GM18519 (cell line): ENCODE measurements at regions not wholly inside any gene's neighbourhood (a gene's known extent, or its start where the extent isn't known, plus 50 kb on each side); places are given as distances from the start of the nearest gene placed in this dataset.
A peak's percentile ranks its signal among the peaks of the same experiment; 100 is the strongest.
"Not testable (repeated sequence)": the region's sequence is repeated elsewhere in the genome, so short reads cannot be mapped to it uniquely, and the experiment has no call there.

Experiments used
- ATAC-seq: cut with Tn5 transposase; IDR thresholded peaks from one replicate; pipeline ENCODE4 v1.9.1; 2021; ENCODE audit warnings: mild to moderate bottlenecking, moderate library complexity; ENCODE audit not compliant: unreplicated experiment, low FRiP score

DNA sequence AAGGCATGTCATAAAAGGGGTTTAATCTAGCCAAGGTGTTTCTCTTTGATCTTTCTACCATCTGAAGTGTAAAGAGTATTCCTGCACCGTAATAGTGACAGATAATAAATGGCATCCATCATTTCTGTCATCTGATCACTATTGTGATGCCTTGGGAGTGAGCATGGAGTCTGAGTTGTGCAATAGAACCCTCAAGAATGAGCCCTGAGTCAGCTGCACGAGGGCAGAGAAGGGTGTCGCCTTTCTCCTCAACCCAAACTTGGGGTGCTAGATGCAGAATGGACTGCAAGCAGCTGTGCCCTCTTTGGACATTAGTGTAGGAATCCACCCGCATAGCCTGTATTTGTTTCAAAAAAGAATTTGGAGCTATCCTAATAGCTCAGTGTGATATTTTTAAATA lies 115.2 kb downstream of the ZNF37A start:
- no peak for ATAC-seq

DNA sequence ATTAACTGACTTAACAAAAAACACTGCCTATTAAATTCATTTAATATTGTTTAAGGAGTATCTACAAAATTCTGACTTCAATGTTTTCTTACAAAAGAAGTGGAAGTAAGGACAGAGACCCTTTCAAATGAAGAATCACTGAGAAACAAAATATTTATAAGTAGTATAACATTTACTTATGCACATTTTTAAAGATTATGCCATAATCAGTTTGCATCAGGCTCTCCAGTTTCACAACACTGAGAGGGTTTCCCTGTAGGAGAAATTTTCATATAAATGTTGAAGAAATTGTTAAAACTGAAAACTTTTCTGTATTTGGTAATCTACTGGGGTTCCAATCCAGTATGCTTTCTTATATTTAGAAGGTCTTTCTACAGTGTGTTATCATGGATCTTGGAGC lies 115.6 kb downstream of the ZNF37A start:
- ATAC-seq = not testable (repeated sequence)

DNA sequence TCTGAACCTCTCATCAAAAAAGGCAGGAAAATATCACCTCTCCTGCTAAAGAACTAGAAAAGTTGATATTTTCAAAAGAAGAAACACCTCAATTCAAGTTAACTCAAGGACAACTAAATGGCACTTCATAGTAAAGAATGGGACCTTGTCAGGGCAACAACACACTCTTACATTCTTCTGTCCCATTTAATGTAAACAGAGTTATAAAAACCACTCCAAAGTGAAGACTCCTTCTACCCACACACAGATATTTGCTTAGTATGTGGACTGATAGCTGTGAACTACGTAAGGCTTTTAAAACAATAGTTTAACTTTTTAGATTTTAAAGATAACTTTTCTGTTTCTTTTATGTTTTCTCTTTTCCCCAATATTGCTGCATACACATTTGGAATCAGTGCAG lies 118.3 kb downstream of the ZNF37A start:
- no peak for ATAC-seq

DNA sequence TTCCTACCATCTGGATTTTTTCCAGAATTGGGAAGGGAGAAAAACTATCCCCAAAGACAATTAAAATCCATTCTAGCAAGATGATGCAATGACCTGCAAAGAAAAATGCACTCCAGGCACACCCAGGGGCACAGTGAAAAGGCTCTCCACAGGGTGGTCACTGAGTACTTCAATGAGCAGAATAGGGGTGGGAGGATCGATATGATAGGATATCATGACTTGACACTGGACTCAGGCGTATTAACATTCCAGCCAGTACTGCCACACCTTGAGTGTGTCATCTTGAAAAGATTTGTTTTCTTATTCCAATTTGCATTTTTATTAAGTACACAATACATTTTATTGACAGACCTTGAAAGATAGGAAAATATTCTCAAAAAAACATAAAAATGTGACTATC lies 132.2 kb downstream of the ZNF37A start:
- ATAC-seq = no peak

DNA sequence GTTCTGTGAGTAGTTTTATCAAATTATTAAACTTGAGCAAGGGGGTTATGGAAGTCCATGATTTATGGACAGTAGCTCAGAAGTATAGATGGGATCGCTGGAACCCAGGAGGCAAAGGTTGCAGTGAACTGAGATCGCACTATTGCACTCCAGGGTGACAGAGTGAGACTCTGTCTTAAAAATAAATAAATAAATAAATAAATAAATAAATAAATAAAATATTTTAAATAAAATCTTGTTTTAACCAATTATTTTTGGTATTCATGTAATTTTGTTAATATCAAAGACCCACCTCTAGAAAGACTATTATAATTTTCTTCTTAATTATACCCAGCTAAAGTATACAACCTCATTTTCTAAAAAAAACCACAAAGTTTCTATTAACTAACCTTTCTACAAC lies 134.3 kb downstream of the ZNF37A start:
- ATAC-seq = no peak

DNA sequence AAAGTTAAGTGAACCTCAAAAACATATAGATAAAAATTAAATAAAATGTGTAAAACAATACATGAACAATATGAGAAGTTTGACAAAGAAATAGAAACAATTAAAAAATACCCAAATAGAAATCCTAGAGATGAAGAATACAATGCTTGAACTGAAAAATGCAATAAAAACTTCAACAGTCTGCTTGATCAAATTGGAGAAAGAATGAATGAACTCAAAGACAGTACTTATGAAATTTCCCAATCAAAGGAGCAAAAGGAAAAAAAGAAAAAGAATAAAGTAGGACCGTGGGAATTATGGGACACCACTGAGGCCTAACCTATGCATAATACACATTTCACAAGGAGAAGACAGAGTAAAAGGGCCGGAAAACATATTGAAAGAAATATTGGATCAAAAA lies 144.3 kb downstream of the ZNF37A start:
- ATAC-seq = not testable (repeated sequence)

DNA sequence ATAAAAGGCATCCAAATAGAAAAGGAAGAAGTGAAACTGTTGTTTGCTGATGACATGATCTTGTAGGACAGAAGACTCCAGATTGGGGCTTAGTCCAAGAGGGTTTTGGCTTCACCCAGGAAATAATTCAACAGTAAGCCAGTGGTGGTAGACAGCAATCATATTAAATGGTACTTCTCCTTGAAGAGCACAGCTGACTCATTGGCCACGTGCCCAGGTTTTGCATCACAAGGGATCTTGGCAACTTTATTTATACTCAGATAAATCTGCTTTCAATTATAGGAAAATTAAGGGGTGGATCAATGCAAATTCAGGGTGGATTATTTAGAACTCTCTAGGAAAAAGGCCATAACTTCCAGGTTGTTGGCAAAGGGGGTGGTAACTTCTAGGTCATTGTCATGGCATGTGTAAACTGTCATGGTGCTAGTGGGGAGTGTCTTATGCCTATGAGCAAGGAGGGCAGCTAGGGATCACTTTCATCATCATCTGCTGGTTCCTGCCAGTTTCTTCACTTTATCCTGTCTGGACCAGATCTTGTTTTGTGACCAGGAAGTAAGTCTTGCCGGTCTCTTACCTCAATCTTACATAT lies 148.0 kb downstream of the ZNF37A start:
- not testable (repeated sequence) for ATAC-seq

DNA sequence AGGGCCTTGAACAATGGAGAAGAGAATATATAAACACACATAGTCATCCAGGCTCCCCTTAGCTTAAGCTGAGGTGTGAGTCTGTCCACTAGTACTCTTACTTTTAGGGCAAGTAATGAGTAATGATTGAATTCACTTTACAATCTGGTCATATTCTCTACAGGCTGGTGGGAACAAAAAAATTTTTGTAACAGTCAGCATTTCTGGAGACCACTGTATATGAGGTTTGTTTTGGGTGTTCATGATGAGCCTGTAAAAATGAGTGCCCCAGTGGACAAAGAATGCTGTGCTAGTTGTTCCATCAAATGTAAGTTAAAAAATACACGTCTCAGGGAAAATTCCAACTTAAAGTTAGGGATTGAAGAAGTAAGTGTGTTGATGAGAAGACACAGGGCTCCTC lies 154.0 kb downstream of the ZNF37A start:
- not testable (repeated sequence) for ATAC-seq

DNA sequence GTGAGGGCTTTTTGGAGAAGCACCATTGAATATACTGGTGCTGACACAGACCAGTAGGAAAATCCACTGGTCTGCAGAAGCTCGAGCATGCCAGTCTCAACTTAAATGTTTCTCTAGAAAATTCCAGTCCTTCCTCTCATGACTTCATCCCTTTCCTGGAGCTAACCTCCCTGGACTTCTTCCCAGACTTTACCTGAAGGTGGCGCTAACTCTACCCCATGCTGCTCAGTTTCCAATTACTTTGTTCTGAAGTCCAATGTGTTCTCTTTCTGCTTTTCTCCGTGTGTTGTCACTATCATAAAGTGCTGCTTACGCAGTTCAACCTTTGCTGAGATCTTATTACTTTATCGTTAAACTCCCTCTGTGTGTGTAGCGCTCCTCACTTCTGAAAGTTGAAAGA lies 158.4 kb downstream of the ZNF37A start:
- ATAC-seq = not testable (repeated sequence)

DNA sequence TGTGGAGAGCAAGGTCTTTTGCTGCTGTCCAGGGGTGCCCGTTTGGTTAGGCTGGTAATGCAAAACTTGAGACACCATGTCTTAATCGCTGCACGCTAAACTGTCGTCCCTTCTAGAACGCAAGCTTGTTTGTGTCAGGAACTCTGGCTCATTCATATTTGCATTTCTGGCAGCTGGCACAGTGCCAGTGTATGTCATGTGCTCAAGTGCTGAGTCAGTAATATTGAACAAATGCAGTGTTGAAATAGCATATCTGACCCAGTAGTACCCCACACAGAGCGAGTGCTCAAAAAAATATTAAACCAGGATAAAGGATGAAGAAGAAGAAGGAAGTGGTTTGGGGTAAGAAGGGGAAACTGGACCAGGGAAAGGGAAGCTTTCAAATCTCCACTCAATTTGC lies 173.4 kb downstream of the ZNF37A start:
- ATAC-seq = not testable (repeated sequence)

DNA sequence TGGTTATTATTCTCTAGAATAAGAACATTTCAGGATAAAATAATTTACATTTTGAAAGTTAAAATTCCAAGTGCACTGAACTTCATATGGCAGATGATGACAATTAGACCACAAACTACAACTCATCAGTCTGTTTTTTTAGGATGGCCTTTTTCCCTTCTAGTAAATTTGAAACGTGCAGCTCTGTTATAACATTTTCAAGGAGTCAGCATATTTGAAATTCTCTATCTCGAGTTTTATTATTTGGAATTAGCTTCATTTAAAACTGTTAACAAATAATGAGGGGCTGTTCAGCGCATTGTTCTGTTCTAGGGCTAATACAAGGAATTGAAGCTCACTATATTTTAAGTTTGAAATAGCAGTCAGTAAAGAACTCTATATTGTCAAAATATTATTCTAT lies 176.9 kb downstream of the ZNF37A start:
- ATAC-seq = not testable (repeated sequence)

DNA sequence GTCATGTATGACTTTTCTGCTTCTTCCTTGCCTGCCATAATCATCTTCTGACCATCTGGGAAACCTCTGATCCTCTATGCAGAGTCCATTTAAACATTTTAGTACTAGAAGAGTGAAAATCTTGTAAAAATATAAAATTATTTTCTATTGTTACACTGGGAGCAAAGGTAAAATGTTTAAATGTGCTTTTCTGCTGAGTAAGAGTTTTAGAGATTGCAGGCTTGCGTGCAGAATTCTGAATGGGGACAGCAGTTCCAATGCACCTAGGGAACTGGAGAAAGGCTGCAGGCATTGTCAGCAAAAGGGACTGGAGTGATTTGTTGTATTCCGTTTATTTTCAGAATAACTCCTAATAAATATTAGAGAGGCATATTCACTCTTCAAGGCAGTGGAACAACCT lies 180.7 kb downstream of the ZNF37A start:
- ATAC-seq = not testable (repeated sequence)

DNA sequence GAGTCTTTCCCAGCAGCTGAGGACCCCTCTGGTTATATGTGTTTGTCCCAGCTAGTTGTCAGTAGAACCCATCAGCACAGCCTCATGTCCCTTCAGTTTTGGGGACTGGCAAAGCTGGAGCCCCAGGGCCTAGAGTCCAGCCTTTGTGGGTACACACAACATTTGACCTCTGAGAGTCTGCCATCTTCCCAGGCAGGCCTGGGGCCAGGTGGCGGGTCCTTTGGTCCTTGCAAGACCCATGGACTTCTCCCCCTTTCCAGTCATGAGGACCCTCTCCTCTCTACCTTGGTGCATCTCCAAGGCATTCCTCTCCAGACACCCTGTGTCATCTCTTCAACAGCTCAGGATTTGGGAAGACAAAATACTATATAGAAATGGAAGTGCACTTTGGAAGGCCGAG lies 198.4 kb downstream of the ZNF37A start:
- not testable (repeated sequence) for ATAC-seq

DNA sequence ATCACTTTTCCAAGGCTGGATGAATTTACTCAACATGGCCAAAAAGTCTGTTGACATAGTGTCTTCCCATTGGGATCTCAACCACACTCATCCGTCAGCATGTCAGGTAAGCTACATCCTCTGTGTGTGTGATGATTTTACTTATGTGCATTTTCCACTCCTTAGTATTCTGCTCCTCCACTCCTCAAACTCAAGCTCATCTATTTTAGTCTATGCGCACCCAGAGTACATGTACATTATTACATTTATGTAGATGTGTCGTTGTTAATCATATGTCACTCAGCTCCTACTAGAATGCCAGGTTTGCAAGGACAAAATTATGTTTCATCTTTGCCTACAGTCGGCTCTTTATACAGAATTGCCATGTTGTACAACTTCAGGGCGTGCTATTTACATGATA lies 216.0 kb downstream of the ZNF37A start:
- ATAC-seq = not testable (repeated sequence)

DNA sequence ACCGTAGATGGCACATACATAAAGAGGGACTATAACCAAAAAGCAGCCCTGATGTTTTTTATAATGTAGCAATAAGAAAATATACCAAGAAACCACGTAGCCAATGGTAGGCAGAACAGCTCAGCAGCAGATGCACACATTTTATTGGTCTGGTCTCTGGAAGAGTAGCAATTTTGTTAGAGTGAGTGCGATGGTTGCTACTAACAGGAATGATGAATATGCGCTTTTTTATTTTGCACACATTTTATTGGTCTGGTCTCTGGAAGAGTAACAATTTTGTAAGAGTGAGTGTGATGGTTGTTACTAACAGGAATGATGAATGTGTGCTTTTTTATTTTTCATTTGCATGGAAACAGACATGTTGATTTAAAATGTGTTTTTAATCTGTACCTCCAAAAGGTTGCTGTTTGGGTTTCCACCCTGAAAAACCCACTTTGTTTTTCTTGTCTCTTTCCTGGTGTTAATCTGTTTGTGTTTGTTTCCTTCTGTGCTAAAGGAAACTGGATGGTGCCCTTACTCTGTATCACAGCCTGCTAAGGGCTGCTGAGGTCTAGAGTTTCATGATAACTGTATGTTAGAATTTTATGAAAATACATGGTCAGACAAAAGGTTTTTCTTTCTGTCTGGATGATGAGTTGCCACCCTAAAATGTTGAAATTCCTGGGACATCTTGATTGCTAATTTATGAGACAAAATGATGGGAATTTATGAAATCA lies 221.1 kb downstream of the ZNF37A start:
- not testable (repeated sequence) for ATAC-seq

DNA sequence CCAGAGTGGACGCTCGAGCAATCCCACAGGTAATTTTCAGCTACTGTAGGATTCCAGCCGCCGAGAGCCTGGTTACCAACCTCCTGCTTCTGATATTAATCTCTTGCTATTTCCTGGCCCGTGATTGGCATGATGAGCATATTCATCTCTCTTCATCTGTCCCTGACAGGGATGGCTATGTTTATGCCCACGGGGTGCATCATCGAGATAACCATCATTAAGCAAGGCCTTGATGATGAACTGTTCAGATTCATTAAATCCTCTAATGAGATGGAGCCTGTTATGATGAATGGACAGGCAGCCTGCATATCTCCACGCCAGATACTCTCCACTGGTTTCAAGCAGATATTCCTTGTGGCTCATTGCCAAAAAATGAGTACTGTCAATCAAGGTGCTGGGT lies 227.3 kb downstream of the ZNF37A start:
- not testable (repeated sequence) for ATAC-seq

DNA sequence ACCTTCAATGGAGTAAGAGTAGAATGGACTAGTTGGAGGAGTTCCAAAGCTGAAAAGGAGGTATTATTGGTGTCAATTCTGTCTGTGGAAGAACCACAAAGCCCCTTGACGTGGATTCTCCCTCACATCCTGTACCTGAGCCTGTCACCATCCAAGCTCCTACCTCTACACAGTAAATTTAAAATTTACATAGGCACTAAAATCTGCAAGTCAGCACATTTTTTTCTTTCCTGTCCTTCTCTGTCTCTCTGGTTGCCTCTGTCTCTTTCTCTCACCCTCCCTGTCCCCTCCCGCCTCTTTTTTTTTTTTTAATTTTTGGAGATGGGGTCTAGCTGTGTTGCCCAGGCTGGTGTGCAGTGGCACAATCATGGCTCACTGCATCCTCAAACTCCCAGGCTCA lies 236.2 kb downstream of the ZNF37A start:
- ATAC-seq = not testable (repeated sequence)

DNA sequence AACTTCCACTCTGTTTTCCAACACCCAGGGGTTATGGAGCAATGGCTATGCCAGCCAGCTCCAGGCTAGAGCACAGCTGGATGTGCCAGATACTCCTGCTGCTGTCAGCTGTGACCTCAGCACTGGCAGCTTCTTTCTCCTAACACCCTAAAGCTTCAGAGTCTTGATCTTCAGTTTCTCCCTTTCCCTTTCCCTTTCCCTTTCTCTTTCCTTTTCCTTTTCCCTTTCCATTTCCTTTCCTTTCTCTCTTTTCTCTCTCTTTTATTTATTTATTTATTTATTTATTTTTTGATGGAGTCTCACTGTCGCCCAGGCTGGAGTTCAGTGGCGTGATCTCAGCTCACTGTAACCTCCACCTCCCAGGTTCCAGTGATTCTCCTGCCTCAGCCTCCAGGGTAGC lies 237.0 kb downstream of the ZNF37A start:
- ATAC-seq = not testable (repeated sequence)

DNA sequence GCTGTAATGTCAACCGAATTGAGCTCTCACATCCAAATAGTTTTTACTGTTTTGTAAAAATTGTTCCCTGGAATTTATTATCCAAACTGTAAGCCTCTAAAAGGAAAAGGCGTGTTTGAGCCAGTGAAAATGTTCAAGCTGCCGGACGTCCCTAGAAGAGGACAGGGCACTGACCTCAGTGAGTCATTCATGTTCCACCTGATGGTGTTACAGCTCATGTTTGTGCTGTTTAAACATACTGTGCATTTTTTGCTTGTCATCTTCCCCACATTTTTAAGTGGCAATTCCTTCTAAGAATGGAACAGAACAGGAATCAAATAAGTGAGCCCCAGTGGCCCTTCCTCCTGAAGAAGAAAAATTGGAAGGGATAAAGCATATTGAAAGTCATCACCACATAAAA lies 239.6 kb downstream of the ZNF37A start:
- ATAC-seq = not testable (repeated sequence)

DNA sequence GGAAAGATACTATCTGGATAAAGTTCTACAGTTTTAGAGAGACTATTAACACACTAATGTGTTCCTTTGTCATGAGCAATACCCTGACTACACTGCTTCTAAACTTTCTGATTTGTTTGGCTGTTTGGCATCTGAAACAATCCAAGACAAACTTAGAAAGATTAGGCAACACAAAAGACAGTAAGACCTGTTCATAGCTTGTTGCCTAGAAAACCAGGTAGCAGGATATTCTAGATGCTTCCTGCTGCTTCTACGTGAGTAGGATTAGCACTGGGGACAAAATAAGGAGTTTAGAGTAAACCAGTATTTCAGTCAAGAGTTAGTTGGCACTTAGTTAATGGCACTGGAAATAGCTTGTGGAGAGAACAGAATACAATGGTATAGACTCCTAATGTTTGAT lies 256.5 kb downstream of the ZNF37A start:
- not testable (repeated sequence) for ATAC-seq

DNA sequence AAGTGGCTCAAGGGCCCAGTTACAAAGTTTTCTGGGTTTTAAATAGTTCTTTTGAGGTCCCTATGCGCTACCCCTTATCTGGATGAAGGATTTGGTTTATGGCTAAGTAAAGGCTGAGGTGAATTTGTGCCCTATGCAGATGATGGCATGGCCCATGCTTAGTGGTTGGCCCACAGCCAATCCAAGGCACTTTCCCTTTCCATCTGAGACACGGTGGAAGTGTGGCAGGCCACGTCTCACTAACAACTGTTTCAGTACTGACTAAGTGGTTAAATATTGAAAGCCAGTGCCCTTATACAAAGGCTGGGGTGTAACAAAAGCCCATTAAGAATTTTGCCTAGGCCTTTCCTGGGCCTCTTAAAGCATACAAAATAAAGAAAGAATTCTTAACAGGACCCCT lies 260.3 kb downstream of the ZNF37A start:
- not testable (repeated sequence) for ATAC-seq

DNA sequence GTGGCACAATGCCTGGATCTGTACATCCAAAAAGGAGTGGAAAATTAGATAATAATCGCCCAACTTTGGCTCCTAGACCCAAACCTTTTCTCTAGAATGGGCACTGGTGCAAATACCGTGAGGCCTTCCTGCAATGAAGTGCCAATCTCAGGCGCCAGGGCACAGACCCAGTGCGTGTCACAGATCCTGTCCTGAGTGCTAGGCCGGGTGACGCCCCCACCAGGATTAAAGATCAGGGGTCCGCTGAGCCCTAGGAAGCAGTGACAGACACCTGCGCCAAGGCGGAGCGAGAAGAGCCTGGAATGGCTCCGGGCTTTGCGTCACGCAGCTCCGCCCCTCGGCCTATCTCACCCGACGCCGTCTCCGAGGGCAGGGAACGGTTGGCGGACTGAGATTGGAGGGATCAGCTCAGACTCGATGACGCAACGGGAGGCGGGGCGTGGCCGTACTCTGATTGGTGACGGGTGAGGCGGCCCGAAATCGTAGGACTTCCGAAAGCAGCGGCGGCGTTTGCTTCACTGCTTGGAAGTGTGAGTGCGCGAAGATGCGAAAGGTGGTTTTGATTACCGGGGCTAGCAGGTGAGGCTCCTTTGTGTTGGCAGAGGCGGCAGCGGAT lies 261.9 kb downstream of the ZNF37A start:
- peak; percentile 98 for ATAC-seq
